NCI-H1105 (cell line): ENCODE measurements at regions not wholly inside any gene's neighbourhood (a gene's known extent, or its start where the extent isn't known, plus 50 kb on each side); places are given as distances from the start of the nearest gene placed in this dataset.
"Not testable (repeated sequence)": the region's sequence is repeated elsewhere in the genome, so short reads cannot be mapped to it uniquely, and the experiment has no call there.

Source experiments
- DNase-seq: peaks from one replicate; lab custom pipeline; 2025; lab: John Stamatoyannopoulos, UW

- DNase-seq = no peak
Observed at GRCh38 chr1:200282497-200283122, 127.2 kb downstream of the ZNF281 start.

DNA sequence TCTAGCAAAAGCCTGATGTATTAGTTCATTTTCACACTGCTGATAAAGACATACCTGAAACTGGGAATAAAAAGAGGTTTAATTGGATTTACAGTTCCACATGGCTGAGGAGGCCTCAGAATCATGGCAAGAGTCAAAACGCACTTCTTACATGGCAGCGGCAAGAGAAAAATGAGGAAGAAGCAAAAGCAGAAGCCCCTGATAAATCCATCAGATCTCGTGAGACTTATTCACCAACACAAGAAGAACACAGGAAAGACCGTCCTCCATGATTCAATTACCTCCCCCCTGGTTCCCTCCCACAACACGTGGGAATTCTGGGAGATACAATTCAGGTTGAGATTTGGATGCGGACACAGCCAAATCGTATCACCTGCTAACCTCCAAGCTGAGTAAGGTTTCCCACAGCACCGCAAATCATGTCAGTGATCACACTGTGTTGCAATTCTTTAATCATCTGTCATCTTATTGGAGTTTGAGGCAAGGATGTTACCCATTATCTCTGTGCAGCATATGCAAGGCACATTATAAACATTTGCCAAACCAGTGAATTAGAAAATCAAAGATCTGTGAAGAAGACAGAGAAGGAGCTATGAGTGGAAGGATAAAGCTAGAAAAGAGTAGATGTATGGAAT, 128.5 kb downstream of the ZNF281 start:
- DNase-seq = no peak

DNA sequence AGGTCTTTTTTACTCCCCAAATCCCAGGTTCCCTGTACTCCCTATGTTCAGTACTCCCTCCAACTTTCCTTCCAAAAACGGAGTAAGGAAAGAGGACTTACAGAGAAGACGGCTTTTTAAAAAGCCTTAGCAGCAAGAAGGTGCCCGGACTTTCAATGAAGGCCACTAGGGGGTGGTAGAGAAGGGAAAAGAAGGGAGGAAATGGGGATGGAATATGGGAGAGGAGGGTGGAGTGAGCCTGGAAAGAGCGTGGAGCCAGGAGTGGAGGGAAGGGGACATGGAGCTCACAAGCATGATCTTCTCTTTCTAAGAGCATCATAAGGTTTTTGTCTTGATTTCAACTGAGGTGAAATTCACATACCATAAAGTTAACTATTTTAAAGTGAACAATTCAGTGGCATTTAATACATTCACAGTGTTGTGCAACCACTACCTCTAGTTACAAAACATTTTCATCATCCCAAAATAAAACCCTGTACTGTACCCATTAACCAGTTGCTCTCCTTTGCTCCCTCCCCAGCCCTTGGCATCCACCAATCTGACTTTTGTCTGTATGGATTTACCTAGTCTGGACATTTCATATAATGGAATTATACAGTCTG, 129.9 kb downstream of the ZNF281 start:
- no peak for DNase-seq

- no peak for DNase-seq
Observed at GRCh38 chr1:200275816-200276453, 133.9 kb downstream of the ZNF281 start.

GRCh38 chr1:200275415-200275814, 134.4 kb downstream of the ZNF281 start:
- no peak for DNase-seq

DNA sequence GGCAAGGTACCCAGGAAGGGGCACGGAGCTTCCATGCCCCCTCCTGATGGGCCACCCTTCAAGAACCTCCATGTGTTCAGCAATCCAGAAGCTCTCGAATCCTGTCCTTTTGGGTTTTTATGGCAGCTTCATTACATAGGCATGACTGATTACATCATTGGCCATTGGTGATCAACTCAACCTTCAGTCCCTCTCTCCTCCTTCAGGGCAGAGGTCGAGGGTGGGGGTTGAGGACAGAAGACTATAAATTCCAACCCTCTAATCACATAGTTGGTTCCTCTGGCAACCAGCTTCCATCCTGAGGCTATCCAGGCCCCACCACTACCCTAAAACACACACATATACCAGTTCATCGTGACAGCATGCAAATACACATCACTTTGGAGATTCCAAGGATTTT, 135.7 kb downstream of the ZNF281 start:
- DNase-seq = no peak

- DNase-seq = no peak
Observed at GRCh38 chr1:200272481-200273068, 137.3 kb downstream of the ZNF281 start.

- DNase-seq = no peak
Observed at GRCh38 chr1:200269256-200269655, 140.6 kb downstream of the ZNF281 start.

DNA sequence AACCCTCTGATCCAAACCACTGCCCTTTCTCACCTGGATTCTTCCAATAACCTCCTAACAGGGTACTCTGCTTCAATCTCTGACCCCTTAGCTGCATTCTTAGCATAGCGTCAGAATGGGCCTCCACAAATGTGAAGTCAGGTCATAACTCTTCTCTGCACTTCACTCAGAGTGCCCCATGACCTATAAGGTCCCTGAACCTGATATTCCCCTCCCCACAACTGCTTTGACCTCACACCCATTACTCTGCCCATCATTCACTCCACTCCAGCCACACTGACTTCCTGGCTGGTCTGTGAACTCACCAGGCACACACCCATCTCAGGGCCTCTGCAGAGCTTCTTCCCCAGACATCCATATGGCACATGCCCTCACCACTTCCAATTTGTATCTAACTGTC, 141.9 kb downstream of the ZNF281 start:
- no peak for DNase-seq

GRCh38 chr1:200267458-200267857, 142.4 kb downstream of the ZNF281 start:
- DNase-seq = no peak

DNA sequence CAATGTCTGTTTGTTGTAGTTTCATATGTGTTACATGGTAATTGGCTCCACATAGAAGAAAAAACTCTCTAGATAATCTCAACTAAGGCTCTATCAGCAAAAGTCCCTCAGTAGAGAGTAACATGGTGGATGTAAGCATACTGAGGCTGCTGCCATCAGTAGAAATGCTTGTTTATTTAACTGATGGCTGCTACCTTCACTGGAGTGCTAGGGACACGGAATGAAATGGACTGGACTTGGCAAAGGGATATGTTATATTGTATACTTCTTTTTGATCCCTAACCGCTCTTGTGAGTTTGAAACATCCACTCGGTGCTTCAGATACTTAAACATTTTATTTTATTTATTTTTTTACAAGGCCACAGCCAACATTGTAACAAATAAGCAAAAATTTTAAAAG, 143.0 kb downstream of the ZNF281 start:
- DNase-seq = no peak

DNA sequence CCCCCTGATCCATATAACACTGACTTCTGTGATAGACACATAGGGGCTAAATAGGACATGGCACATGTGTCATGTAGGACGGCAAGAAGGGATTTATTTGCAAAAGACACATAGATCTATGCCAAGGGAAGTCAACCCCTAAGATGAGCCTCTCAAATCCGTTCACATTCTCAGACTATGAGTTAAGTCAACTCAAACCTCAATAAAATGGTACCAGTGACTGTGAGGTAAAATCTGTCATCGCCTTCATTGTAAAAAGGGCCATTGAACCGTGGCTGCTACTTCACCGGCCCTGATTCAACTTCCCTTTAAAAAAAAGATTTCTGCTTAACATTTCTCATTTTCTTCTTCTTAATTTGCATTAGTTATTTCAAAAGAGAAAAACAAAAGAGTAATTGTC, 144.0 kb downstream of the ZNF281 start:
- DNase-seq = no peak

GRCh38 chr1:200265104-200265503, 144.7 kb downstream of the ZNF281 start:
- no peak for DNase-seq

DNA sequence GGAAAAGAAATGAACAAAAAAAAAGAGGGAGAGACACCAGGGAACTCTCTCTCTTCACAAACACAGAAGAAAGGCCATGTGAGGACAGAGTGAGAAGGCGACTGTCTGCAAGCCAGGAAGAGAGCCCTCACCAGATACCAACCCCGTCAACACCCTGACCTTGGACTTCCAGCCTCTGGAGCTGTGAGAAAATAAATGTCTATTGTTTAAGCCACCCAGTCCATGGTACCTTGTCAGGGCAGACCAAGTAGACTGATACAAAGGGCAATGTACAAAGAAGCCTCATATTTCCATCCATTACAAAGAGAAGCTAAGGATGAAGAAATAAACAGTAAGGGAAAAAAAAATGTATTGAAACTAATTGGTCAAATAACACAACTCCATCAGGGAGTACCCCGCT, 146.6 kb downstream of the ZNF281 start:
- DNase-seq = no peak

DNA sequence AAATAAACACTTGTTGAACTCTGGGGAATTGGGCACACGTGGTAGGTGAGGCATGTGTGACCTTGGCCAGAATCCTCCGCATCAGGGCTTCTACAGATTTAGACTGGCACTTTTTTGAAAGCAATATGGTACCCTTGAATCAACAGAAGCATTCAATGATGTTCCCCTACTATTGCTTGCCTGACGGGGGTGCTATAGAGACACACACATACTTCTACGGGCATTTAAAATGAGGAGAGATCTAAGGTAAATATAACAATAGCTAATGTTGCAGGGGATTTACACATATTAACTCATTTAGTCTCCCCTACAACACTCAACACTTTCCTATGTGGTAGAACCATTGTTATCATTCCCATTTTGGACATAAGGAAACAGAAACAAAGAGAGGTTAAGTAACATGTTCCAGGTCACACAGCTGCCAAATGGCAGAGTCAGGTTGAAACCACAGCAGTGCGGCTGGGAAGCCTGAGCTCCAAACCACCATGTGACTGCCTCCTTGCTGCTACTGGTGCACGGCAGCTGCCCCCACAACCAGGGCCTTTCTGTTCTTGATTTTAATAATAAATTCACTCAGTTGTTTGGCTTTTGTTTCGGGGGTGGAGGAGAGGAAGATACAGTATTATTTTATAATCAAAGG, 147.4 kb downstream of the ZNF281 start:
- DNase-seq = no peak

GRCh38 chr1:200260597-200261335, 149.1 kb downstream of the ZNF281 start:
- no peak for DNase-seq

- no peak for DNase-seq
Observed at GRCh38 chr1:200258447-200259375, 151.1 kb downstream of the ZNF281 start.

DNA sequence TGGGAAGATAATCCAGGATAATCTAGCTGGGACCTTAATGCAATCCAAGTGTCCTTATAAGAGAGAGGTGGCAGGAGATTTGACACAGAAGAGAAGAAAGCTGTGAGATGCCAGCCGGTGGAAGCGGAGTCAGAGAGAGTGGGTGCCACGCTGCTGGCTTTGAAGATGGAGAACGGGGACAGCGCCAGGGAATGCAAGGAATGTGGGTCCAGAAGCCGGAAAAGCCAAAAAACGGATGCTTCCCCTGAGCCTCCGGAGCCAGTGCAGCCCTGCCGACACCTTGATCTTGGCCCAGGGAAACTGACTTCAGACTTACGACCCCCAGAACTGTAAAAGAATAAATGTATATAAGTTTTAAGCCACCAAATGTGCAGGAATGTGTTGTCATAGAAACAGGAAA, 152.6 kb downstream of the ZNF281 start:
- DNase-seq = no peak

DNA sequence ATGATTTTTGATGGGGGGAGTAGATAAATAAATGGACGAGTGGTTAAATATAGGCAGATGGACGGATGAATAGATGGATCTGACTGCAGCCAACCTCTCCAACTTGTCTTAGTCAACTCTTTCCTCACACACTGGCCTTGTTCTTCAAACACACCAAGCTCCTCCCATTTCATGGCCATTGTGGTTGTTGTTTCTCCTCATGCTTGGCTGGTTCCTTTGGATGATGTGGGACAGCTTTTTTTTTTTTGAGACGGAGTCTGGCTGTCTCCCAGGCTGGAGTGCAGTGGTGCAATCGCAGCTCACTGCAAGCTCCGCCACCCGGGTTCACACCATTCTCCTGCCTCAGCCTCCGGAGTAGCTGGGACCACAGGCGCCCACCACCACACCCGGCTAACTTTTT, 155.2 kb downstream of the ZNF281 start:
- DNase-seq = not testable (repeated sequence)

- DNase-seq = no peak
Observed at GRCh38 chr1:200253774-200254495, 155.9 kb downstream of the ZNF281 start.
